Ascending aorta (tissue), 2 donors: ENCODE measurements at regions not wholly inside any gene's neighbourhood (a gene's known extent, or its start where the extent isn't known, plus 50 kb on each side); places are given as distances from the start of the nearest gene placed in this dataset.

Source experiments
- DNase-seq, 2 donors: peaks; one replicate each; pipeline ENCODE4 v3.0.0-alpha.2; 2019; ENCODE audit warnings: low spot score in 2 of 2
- H3K27ac ChIP-seq, 2 donors: fragments of 200-600 bp; sonication (generic); one replicate each; pipeline ENCODE4 v1.5.1; 2016 to 2017; ENCODE audit warnings: mild to moderate bottlenecking in 1 of 2
- H3K27me3 ChIP-seq: fragments of 200-600 bp; sonication (generic); one replicate; pipeline ENCODE4 v1.5.1; 2017
- H3K36me3 ChIP-seq, 2 donors: fragments of 200-600 bp; sonication (generic); one replicate each; pipeline ENCODE4 v1.5.1; 2016
- H3K4me1 ChIP-seq, 2 donors: fragments of 200-600 bp; sonication (generic); one replicate each; pipeline ENCODE4 v1.5.1; 2016 to 2017; ENCODE audit warnings: mild to moderate bottlenecking in 1 of 2
- H3K4me3 ChIP-seq, 2 donors: fragments of 200-600 bp; sonication (generic); one replicate each; pipeline ENCODE4 v1.5.1; 2016 to 2017; ENCODE audit warnings: mild to moderate bottlenecking in 1 of 2
- H3K9me3 ChIP-seq, 2 donors: fragments of 200-600 bp; sonication (generic); one replicate each; pipeline ENCODE4 v1.5.1; 2016
- CTCF ChIP-seq, 3 experiments: fragments of 200-600 bp in 2 of 3; fragments of 450-650 bp in 1 of 3; sonication (generic) in 2 of 3; IDR thresholded peaks; one replicate each; pipeline ENCODE4 v1.5.1; 2016 to 2019; ENCODE audit warnings: antibody characterized with exemption in 3 of 3, mild to moderate bottlenecking in 1 of 3, moderate library complexity in 1 of 3
- intact Hi-C: fragments of 100-400 bp; cut with DNase I; formaldehyde crosslinking; loops from one replicate; pipeline ENCODE4 v1.15.1; 2023

- H3K4me1 ChIP-seq = no peaks in the 10 kb centered on the region
- no peaks in the 10 kb centered on the region for H3K36me3 ChIP-seq
- intact Hi-C loops = no loop called here
- TF ChIP-seq CTCF (IDR thresholded peaks at IDR 0.05) = no peak
- no peak overlapping the region for H3K4me3 ChIP-seq
- H3K27me3 ChIP-seq = no peaks in the 10 kb centered on the region
- no peaks in the 10 kb centered on the region for H3K9me3 ChIP-seq
- no peak overlapping the region for H3K27ac ChIP-seq
- no peak for DNase-seq
Observed at GRCh38 chr12:13505224-13505623, 308.7 kb downstream of the EMP1 start.

GRCh38 chr12:13504736-13505135 lies 308.2 kb downstream of the EMP1 start:
- intact Hi-C loops = no loop called here

GRCh38 chr12:13504074-13504473 lies 307.5 kb downstream of the EMP1 start:
- DNase-seq = no peak
- Histone ChIP-seq H3K27me3 (no peaks in the 10 kb centered on the region), H3K4me1 (no peaks in the 10 kb centered on the region), H3K9me3 (no peaks in the 10 kb centered on the region), H3K27ac (no peak overlapping the region), H3K36me3 (no peaks in the 10 kb centered on the region), H3K4me3 (no peak overlapping the region)
- TF ChIP-seq CTCF (IDR thresholded peaks at IDR 0.05) = no peak
- intact Hi-C loops = no loop called here

More at GRCh38 chr12:13504736-13505135, 308.2 kb downstream of the EMP1 start:
- Histone ChIP-seq H3K36me3 (no peaks in the 10 kb centered on the region), H3K27me3 (no peaks in the 10 kb centered on the region), H3K27ac (no peak overlapping the region), H3K4me3 (no peak overlapping the region), H3K4me1 (no peaks in the 10 kb centered on the region), H3K9me3 (no peaks in the 10 kb centered on the region)
- DNase-seq = no peak
- TF ChIP-seq CTCF (IDR thresholded peaks at IDR 0.05) = no peak

- no peaks in the 10 kb centered on the region for H3K9me3 ChIP-seq
- H3K4me3 ChIP-seq = no peak overlapping the region
- H3K4me1 ChIP-seq = no peaks in the 10 kb centered on the region
- no peak for DNase-seq
- no peak for TF ChIP-seq CTCF (IDR thresholded peaks at IDR 0.05)
- no peaks in the 10 kb centered on the region for H3K36me3 ChIP-seq
- intact Hi-C loops = no loop called here
- H3K27ac ChIP-seq = no peak overlapping the region
- no peaks in the 10 kb centered on the region for H3K27me3 ChIP-seq
Observed at GRCh38 chr12:13503094-13503835, 306.7 kb downstream of the EMP1 start.

GRCh38 chr12:13499008-13499407 lies 302.5 kb downstream of the EMP1 start:
- TF ChIP-seq CTCF (IDR thresholded peaks at IDR 0.05) = no peak
- H3K27ac ChIP-seq = no peak overlapping the region
- intact Hi-C loops = no loop called here
- DNase-seq = no peak
- H3K4me3 ChIP-seq = no peak overlapping the region
- no peaks in the 10 kb centered on the region for H3K4me1 ChIP-seq
- H3K9me3 ChIP-seq = no peaks in the 10 kb centered on the region
- H3K27me3 ChIP-seq = no peaks in the 10 kb centered on the region
- no peaks in the 10 kb centered on the region for H3K36me3 ChIP-seq

- TF ChIP-seq CTCF (IDR thresholded peaks at IDR 0.05) = no peak
- Histone ChIP-seq H3K36me3 (no peaks in the 10 kb centered on the region), H3K4me1 (no peaks in the 10 kb centered on the region), H3K27me3 (no peaks in the 10 kb centered on the region), H3K4me3 (no peak overlapping the region), H3K27ac (no peak overlapping the region), H3K9me3 (no peaks in the 10 kb centered on the region)
- intact Hi-C loops = no loop called here
- DNase-seq = no peak
Observed at GRCh38 chr12:13496111-13496510, 299.6 kb downstream of the EMP1 start.
